GM19351 (cell line): ENCODE measurements at regions not wholly inside any gene's neighbourhood (a gene's known extent, or its start where the extent isn't known, plus 50 kb on each side); places are given as distances from the start of the nearest gene placed in this dataset.

Source experiments
- ATAC-seq: cut with Tn5 transposase; IDR thresholded peaks from one replicate; pipeline ENCODE4 v1.9.1; 2021; ENCODE audit warnings: mild to moderate bottlenecking, moderate library complexity; ENCODE audit not compliant: unreplicated experiment

GRCh38 chr10:129021594-129022304 is 445.3 kb upstream of the MGMT start:
- no peak for ATAC-seq

DNA sequence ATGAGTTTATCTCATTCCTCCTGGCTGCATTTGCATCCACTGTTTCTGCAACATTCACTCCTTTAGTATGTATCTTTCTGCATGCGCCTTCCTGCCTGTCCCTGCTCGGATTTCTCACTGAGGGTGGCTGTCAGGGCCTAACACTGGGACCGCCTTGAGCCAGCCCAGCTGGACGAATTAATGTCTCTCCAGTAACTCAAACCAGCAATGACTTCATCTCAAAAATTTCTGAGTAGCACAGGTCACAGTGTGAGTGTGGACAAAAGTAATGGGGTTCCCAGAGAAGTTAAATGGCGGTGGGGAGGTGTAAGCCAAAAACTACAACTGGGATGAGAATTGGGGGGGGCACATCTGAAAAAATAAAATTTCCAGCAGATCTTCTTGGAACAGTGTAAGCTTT is 444.0 kb upstream of the MGMT start:
- ATAC-seq: no peak

- ATAC-seq: no peak
Measured at GRCh38 chr10:129024046-129024445, 443.0 kb upstream of the MGMT start.

DNA sequence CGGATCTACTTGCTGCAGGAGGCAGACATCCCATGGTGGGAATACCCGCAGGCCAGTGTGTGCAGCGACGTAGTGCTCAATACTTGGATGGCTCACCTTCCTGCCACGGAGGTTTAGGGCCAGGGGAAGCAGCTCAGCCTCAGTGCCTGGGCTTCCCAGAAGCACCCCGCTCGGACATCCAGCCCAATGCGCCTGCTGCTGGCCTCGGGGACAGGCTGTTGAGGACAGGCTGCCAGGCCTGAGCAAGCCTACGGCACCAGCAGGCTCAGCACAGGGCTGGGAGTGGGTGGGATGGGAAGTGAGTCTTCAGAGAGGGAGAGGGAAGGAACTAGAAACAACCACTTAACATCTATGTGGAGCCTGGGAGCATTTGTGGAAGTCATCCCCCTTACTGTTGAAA is 441.3 kb upstream of the MGMT start:
- ATAC-seq: no peak

DNA sequence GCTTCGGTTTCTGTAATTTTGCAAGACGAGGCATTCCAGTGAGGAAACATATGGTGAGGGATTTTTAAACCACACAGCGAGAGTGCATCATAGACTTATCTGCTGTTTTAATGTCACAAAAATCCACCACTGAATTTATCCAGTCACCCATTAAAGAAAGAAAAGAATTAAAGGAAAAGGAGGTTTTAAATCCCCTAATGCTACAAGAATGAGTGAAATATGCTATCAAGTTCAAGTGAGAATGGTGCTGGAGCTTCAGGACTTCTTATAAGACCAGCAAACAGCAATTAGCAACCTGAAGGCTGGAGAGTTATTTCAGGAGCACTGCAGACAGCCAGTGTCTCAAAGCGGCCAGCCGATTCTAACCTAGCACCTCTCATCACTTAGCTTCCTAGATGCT is 439.1 kb upstream of the MGMT start:
- ATAC-seq: no peak

- no peak for ATAC-seq
Measured at GRCh38 chr10:129028451-129028850, 438.6 kb upstream of the MGMT start.

DNA sequence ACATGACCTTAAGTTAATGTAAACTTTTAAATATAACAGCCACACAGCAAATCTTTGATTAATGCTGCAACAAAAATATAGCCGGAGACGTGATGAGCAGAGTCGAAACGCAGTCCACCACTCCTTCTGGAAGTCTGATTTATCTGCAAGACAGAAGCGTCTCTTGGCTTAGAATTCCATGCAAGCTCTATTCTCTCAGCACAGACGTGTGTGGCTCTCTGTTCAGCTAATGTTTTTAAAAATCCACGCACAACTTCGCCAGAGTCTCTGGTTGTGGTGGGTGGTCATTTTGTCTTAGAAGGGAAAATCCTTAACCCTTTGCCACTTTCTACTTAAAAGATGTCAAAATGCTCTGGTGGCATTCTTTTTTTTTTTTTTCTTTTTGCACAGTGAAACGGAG is 438.0 kb upstream of the MGMT start:
- ATAC-seq: no peak

DNA sequence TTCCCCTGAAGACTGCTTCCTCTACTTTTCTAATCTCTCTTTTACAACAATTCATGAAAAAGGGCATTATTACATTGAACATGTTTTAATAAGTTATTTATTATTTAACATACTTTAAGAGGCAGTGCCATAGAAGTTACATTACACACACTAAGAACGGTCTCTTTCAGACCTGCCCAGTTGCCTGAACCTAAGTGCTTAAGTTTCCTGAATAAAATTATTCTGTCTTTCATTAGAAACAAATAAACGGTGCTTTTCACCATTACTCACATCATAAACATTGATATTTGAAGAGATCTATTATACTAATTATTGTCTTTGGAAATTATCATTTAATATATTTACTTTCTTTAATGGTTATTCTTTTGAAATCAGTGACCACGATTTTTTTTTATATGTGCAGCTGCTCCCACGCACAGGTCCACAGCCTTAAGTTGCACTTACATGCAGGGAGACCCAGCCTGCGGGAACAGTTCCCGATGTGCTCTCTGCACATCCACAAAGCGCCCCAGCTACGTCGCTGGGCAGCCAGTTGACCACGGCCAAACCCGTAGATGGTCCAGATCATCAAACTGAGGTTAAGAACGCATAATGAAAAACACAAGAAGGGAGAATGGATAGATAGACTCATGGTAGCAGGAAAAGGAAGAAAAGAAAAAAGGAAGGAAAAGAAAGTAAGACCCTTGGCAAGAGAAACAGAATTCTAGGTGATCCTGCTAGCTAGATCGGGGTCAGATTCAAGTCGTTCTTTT is 437.0 kb upstream of the MGMT start:
- ATAC-seq: no peak

DNA sequence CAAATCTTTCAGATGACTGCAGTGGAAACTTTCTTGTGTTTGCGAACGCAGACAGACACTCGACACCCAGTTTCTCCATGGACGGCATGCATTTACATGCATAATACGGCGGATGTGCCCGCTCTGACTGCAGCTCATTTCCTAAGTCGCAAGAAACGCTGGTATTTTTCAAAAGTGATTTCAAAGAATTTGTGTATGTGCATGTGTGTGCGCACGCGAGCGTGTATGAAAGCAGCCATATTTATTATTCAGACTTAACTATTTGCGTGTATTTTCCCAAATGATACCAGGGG is 436.5 kb upstream of the MGMT start:
- no peak for ATAC-seq

DNA sequence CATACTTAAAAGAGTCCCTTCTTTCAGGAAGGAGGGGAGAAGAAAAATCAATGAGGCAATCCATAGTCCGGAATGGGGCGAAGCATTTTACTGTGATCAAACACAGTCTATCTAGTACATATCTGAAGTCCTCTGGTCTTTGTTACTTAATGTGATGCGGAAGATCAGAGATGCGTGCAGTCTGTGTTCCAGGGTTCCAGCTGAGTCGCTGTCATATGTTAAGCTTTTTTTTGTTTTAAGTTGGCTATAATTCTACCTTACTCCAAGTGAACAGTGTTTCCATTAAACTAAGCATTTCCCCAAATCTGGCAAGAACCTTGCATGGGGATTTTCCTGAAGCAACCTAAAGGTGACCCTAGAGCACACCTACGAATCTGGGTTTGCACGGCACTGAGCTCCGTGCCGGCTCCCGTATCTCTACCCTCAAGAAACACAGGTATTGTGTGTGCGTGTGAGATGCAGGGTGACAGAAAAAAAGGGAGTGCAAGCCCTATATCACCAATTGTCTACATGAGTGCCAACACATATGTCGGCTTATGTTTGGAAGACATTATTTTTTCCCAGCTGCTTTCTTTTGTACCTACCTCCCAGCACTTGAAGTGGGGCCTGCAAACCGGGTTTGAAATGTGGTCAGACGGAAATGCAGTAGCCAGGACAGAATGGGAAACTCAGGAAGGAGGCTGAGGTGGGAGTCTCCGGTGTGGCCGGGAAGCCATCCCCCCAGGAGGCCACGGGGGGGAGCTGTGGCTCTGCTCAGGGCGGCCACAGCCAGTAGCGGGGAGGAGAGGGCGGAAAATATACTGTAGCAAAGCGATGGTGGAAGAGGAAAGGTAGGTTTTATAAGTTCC is 435.8 kb upstream of the MGMT start:
- ATAC-seq: peak; percentile 84

GRCh38 chr10:129031844-129032150 is 435.2 kb upstream of the MGMT start:
- ATAC-seq: no peak

DNA sequence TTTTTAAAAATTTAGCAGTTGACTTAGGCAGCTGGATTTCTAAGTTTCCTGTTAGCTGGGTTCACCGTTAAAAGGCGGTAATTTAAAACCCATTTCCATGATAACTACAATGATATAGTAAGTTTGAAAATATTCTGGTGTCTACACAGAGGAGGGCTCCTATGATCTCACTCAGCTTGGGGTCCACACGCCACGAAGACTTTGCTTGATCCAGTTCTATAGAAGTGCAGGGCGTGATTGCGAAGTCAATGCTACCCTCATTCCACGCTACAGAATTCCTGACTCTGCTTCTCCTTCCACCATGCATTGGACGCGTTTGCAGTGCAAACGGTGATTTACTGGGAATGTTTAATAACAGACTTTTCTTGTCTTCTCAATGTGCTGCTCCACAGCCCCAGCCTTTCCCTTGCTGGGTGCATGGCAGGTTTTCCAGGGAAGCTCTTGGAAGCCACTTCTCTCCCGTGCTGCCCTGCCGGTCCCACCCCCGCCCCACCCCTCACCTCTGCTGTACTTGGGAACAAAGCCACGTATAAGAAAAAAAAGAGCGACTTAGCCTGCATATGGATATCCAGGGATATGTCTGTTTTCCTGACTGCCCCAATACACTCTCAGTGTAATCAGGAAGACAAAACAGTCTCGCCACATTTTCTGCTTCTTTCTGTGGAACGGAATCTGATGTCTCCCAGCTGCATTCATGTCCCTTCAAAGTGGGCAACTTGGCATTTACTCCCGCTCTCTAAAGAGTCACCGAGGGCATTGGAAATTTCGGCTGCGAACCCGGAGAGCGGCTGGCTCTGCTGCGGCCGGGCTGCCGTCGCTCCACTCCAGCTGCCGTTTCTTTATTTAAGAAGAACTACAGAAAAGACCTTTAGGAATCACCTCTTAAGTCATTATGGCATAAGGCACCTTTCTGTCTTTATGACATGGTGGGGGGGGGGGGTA is 434.4 kb upstream of the MGMT start:
- ATAC-seq: no peak

DNA sequence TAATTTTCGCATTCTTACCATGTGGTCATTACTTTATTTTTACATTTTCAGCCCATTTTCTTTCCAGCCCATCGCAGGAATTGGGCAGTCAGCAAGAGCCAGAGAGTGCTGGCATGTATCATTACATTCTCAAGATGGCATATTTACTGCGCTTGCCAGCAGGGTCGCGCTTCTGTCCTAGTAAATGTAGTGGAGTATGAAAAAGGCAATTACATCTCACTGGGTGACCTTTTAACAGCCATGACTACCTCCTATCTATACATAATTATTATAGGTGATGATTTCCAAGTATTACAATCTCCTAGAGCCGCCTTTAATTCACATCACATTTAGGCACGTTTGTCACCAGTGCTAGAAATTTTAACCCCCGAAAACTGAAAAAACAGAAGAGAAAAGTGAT is 433.7 kb upstream of the MGMT start:
- ATAC-seq: no peak

GRCh38 chr10:129033790-129034272 is 433.2 kb upstream of the MGMT start:
- ATAC-seq: no peak

DNA sequence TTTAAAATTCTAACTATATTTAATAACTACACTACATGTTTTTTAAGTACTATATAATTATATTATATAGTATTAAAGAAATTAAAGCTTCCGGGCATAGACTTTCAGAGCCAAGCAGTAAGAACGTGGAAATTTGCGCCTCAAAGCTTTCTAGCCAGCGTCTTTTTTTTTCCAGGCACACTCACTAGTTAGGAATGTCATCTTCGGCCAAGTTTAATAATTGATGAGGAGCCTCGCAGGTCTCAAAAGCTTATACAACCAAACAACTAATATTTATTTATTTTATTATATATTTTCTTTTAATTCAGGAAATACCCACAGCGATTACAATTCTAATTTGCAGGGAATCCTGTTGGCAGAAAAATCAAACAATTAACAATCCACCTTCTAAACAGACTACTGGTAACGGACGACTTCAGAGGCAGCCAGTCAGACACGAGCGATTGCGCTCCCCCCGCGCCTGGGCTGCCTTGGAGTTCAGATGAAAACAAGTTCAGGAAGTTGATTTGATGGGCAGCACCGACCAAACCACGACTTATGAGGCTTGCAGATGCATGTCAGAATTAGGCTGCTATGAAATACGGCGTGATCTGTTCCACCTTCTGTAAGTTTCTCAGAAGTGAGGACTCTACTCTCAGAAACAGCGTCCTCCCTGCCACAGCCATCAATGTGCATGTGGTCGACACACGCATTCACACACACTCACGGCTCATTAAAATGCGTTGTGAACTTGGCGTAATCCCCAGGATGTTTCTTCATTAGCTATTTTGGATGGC is 431.8 kb upstream of the MGMT start:
- no peak for ATAC-seq

DNA sequence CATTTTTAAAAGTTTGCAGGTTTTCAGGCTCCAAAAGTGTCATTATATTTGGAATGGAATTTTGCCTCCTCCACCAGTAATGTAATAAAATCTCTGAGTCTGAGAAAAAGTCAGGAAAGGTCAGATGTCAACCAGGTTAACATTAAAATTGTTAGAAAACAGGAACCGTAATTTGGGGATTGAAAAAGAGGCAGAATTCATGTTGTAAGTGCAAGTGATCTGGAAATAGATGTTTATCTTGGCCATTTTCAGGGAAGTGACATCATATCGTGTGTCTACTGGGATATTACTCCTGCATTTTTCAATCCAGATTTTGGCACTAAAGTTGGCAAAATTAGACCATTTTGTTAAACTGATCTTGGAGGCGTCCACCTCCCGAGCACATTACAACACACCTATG is 428.5 kb upstream of the MGMT start:
- ATAC-seq: no peak

- no peak for ATAC-seq
Measured at GRCh38 chr10:129039406-129040370, 427.4 kb upstream of the MGMT start.

GRCh38 chr10:129040377-129040776 is 426.7 kb upstream of the MGMT start:
- ATAC-seq: no peak

GRCh38 chr10:129041916-129042315 is 425.1 kb upstream of the MGMT start:
- no peak for ATAC-seq
